Fibroblast of skin of left quadriceps (primary cell): ENCODE measurements at regions not wholly inside any gene's neighbourhood (a gene's known extent, or its start where the extent isn't known, plus 50 kb on each side); places are given as distances from the start of the nearest gene placed in this dataset.

Experiments
- DNase-seq, 2 experiments: peaks; one replicate each; pipeline ENCODE4 v3.0.0-alpha.2; 2013; ENCODE audit warnings: low read depth in 2 of 2

GRCh38 chr14:82362452-82362851, 828.8 kb upstream of the SEL1L start:
- DNase-seq: no peak

GRCh38 chr14:82365471-82365870, 831.8 kb upstream of the SEL1L start:
- DNase-seq: no peak

- DNase-seq: no peak
Measured at GRCh38 chr14:82366803-82367202, 833.1 kb upstream of the SEL1L start.

DNA sequence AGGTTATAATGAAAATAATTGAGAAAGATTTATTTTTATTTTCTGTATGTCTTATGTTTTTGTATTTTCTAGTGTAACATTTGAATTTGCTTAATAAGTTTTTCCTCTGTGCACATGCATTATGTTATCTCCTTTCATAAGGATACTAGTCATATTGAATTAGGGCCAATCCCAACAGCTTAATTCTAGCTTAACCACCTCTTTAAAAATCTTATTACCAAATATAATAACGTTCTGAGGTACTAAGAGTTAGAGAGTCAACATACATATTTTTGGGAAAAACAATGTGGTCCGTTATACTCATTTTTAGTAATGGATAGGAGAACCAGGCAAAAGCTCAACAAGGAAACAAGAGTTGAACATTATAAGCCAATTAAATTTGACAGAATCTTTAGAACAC, 845.6 kb upstream of the SEL1L start:
- DNase-seq: no peak

GRCh38 chr14:82385048-82385447, 851.4 kb upstream of the SEL1L start:
- no peak for DNase-seq

GRCh38 chr14:82387699-82388098, 854.0 kb upstream of the SEL1L start:
- no peak for DNase-seq

DNA sequence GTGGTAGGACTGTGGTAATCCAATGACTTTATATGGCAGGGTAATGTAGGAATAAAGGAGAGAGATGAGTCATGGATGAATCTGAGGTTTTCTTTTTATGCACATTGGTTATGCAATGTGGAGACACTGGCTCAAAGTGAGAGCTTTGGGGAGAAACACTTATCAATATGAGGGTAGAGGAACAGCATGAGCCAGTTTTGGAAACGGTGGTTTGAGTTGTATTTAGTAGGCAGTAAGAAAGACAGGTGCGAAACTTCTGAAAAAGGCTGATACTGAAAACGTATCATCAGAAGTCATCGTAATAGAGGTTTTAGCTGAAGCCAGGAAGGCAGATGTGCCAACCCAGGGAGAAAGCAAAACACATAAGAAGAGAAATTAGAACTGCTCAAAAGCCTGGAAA, 854.8 kb upstream of the SEL1L start:
- DNase-seq: no peak

GRCh38 chr14:82390586-82390985, 856.9 kb upstream of the SEL1L start:
- no peak for DNase-seq

DNA sequence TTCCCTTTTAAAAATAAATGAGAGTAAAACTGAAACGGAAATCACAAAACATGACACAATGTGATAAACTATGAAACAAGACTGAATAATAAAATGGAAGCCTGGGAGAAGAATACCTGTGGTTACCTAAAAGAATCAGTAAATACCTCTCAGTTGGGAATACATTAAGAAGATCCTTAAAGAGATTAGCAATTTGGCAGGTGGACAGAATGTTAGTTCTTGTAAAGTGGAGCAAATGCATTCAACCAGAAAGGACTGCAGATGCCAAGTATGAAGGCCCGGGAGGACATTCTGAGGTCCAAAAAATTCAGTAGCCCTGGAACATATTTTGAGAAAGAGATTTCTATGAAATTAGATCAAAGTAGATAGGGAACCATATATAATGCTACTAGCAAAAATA, 861.3 kb upstream of the SEL1L start:
- no peak for DNase-seq

GRCh38 chr14:82398256-82398655, 864.6 kb upstream of the SEL1L start:
- no peak for DNase-seq

DNA sequence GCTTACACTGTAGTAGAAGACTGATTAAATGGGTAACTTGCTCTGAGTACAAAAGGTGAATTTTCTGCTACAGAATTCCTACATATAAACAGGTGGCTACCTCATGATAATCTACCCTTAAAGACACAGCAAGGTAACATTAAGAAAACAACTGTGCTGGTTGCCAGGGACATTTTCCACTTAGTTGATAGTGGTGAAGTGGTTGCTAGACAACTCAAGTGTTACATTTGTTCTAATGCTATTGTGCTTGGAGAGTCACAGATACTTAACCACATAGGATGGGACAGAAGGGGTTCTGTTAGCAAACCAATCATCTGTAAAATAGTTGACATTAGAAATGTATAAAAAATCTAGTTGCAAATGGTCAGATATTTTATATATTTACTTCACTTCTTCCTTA, 870.3 kb upstream of the SEL1L start:
- DNase-seq: no peak

DNA sequence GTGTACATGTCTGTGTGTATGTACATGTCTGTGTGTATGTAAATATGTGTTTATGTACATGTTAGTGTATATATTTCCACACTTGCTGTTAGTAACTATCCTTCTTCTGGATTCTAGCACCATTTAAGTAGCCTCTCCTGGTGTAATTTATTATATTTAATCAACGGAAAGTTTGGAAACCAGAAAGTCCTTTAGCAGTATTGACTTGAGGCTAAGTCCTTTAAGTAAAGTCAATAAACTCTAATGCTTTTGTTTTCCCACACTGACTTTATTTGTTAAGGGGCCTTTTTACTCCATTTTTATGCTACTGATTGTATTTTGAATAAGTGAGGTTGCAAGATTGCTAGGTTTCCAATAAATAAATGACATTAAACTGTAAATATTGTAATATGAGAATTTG, 876.4 kb upstream of the SEL1L start:
- DNase-seq: no peak

GRCh38 chr14:82411298-82411697, 877.6 kb upstream of the SEL1L start:
- DNase-seq: no peak

DNA sequence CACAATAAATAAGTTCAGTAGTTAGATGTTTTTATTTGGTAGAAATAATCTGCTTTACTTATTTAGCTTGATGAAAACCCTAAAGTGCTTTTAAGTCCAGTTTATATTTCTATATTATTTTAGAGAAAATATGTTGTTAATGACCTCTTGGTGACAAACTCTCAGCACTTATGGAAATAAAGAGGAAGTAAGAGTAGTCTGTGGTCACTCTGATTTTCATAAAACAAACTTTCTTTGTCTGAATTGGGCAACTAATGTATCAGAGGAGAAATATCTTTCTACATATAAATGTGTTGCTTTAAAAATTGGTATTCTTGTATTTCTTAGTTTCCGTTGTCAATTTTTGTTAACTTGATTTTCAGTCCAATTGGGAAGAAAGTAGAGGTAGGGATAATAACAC, 878.9 kb upstream of the SEL1L start:
- DNase-seq: no peak

DNA sequence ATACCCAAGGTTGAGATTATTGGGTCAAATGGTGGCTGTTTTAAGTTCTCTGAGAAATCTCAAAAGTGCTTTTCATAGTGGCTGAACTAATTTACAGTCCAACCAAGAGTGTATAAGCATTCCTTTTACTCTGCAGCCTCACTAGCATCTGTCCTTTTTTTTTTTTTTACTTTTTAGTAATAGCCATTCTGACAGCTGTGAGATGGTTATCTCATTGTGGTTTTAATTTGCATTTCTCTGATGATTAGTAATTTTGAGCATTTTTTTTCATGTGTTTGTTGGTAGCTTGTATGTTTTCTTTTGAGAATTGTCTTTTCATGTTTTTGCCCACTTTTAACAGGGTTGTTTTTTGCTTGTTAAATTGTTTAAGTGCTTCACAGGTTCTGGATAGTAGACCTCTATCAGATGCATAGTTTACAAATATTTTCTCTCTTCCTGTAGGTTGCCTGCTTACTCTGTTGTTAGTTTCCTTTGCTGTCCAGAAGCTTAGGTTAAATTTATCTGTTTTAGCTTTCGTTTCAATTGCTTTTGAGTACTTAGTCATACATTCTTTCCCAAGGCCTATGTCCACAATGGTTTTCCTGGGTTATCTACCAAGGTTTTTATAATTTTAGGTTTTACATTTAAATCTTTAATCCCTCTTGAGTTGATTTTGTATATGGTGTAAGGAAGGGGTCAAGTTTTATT, 881.3 kb upstream of the SEL1L start:
- DNase-seq: no peak

- DNase-seq: no peak
Measured at GRCh38 chr14:82419933-82420332, 886.3 kb upstream of the SEL1L start.

GRCh38 chr14:82420871-82421270, 887.2 kb upstream of the SEL1L start:
- no peak for DNase-seq

DNA sequence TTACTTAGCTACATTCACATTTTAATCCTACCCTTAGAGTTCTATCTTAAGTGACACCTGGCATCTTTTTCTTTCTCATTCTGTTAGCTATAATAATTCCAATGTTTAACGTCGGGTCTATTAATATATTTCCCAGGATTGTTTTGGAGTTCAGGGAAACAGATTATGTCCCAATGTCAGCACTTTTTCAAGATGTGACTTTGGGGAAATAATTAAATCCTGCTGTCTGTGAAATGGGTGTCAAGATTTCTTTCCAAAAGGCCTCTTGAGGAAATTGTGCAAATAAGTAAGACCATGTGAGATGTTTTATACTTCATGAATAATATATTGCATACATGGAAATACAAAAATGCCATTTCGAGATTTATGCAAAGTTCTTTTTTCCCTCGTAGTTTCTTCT, 887.6 kb upstream of the SEL1L start:
- DNase-seq: no peak

DNA sequence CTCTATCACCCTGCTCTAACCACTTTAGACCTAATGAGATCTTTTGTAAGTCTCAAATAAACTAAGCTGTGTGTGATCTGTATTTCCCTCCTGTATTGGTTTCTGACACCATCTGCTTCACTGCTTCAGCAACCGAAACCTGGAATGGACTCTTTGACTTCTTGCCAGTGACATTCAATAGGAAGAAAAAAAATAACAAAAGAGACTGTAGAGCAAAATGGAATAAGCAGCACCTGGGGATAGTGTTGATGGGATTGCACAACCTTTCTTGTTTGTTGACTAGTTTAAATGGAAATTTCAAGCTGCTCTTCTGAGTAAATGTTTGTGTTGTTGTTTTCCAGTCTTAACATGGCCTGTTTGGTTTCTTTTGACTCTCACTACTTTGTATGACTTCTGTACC, 888.6 kb upstream of the SEL1L start:
- no peak for DNase-seq

GRCh38 chr14:82425261-82425660, 891.6 kb upstream of the SEL1L start:
- no peak for DNase-seq

DNA sequence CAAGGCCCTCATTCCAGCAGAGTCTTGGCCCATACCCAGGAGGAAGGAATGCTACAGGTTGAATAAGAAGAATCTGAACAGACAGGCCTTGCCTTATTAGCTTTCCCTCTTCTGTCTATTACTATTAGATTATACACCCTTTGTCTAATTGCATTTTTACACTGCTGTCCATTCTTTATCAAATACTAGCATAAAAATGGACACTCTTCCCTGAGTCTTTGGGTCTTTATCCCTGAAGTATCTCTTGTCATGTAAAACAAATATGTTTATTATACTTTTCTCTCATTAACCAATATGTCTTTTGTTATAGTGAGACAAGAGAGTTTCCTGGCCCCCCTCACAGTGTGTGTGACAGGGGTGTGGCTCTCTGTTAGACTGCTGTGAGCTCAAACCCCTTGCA, 897.4 kb upstream of the SEL1L start:
- DNase-seq: no peak

- no peak for DNase-seq
Measured at GRCh38 chr14:82432301-82433105, 898.9 kb upstream of the SEL1L start.

DNA sequence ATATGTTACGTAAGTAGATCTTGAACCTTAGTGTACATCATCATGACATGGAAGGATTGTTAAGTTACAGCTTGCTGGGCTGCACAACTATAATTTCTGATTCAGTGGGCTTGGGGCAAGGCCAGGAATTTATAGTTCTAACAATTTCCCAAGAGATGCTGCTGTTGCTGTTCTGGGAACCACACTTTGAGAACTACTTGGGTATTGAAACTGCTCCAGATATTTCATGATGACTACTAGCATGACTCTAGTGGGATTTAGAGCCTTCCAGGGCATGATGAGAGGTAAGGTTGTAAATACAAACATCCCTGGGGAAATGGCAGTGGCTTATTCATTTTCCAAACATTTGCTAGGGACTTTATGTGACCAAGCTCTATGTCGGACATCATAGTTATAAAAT, 904.8 kb upstream of the SEL1L start:
- DNase-seq: peak; percentile 29 to 44

DNA sequence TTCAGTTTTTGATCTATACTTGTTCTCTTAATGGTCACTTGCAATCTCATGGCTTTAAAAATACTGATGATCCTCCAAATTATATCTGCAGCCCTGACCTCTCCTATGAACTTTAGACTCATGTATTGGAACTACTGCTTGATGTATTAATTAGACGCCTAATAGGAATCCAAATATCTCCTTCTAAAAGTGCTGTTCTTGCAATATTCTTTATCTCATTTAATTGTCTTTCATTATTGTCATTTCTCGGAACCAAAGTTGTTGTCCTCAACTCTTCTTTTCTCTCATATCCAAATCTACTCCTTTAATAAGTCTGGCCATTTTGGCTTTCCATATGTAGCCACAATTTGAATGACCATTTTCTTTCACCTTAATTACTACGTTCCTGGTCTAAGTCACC, 907.6 kb upstream of the SEL1L start:
- no peak for DNase-seq
